HuH-7.5 (cell line): ENCODE measurements at regions not wholly inside any gene's neighbourhood (a gene's known extent, or its start where the extent isn't known, plus 50 kb on each side); places are given as distances from the start of the nearest gene placed in this dataset.
A peak's percentile ranks its signal among the peaks of the same experiment; 100 is the strongest.

Source experiments
- DNase-seq: peaks from one replicate; pipeline ENCODE4 v3.0.0; 2011; ENCODE audit warnings: low spot score

DNA sequence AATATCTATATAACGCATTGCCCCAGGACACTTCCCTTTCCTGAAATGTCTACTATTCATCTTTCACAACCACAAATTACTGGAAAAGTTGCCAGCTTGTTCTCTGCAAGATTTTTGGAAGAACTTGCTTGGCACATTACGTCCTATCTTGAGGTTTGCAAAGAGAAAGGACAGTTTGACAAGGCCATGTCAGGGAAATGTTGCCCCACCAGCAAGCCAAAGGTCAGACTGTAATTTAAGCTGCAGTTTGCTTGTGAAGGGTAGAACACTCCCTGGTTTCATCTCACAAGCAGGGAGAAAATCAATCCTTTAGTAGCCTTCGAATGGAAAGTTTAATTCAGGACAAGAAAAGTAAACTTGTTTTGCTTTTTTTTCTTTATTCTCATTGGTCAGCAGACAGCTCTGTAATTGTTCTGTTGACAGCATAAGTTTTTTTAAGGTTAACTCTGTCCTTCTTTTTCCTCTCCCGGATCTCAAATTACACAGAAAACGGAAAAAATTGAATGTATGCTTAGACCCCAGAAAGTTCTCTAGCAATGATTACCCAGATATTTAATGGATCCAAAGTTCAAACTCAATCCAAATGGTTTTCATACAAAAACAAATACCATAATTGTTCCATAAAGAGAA lies 541.8 kb upstream of the NRSN1 start:
- DNase-seq: peak; percentile 6

DNA sequence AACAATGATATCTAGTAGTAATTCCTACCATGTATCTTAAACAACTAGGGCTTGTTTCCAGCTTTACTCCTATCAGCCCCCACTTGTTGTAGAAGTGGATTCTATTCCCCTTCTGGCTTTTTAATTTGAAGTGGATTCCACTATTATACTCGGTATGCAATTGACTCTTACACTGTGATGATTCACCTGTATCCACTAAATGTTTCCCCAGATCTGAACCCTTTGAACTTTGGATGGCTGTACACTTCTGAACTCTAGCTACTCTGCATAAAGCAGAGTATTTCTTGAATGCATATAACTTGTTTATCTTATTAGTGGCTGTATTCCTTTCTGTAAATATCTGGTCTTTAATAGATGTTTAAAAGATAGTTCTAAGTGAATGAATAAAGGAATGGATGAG lies 538.4 kb upstream of the NRSN1 start:
- DNase-seq: no peak

DNA sequence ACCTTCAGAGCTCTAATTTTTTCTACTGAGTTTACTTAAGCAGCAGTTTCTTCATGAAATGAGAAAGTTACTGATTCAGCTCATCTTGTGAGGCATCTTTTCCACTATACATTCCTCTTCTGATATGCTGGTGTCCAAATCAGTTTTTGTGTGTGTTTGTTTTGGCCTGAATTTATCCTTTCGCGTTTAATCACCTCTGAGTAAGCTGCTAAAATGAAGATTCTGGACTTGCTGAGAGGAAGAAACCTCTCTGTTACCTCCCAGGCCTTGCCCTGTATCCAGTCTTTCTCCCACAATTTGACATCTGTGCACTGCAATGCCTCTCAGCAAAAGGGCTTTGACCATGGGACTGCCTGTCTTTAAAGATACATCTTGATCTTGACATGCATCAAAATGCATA lies 536.2 kb upstream of the NRSN1 start:
- DNase-seq: no peak

DNA sequence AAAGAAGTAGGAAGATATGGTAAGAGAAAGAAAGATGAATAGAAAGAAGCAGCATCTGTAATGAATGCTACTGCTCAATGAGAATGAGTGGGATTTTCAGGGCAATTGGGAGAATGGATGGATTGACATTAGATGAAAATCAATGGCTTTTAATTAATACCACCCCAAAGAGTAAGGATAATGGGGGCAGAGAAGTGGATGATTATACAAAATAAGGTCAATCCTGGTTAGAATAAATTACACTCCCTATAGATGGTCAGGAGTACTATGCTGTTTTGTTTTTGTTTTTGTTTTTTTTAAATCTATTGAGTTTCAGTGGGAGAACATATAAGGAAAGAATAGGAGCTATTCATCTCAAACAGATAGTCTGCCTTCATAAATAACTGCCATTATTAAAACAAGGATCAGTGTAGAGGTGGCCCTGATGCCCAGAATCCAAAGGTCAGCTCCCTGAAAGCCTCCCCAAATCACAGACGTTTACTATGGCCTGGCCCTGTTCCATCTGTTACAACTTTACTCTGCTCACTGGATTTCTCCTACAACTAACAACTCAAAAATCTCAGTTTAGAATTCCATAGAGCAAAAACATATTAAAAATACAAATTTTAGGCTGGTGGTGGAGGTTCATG lies 535.4 kb upstream of the NRSN1 start:
- DNase-seq: no peak

DNA sequence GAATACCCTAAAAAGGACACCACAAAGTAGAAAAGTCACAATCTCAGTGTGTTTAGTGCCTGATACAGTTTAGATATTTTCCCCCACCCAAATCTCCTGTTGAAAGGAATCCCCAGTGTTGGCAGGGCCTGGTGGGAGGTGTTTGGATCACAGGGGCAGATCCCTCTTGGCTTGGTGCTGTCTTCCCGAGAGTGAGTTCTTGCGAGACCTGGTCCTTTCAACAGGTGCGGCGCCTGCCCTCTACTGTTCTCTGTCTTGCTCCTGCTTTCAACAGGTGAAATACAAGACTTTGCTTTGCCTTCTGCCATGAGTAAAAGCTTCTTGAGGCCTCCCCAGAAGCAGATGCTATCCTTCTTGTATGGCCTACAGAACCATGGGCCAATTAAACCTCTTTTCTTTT lies 534.3 kb upstream of the NRSN1 start:
- no peak for DNase-seq

DNA sequence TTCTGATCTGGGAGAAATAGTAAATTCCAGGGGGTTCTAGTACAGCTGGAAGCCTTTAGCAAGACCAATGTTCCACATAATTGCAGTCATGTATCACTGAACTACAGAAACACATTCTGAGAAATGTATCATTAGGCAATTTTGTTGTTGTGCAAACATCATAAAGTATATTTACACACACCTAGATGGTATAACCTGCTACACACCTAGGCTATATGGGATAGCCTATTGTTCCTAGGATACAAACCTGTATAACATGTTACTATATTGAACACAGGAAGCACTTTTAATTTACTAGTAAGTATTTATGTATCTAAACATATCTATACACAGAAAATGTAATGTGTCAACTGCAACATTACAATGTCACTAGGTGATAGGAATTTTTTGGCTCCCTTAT lies 525.9 kb upstream of the NRSN1 start:
- no peak for DNase-seq

DNA sequence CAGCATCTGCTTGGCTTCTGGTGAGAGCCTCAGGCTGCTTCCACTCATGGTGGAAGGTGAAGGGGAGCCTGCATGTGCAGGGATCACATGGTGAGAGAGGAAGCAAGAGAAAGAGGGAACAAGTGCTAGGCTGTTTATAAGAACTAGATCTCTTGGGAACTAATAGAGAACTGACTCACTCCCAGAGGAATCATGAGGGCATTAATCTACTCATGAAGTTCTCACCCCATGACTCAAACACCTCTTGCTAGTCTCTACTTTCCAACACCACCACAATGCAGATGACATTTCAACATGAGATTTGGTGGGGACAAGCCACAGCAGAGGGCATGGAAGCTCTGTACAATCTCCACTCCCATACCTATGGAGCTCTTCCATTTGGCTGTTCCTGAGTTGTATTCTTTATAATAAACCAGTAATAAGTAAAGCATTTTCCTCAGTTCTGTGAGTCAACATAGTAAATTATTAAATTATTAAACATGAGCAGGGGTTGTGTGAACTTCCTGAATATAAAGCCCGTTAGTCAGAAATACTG lies 524.1 kb upstream of the NRSN1 start:
- no peak for DNase-seq

DNA sequence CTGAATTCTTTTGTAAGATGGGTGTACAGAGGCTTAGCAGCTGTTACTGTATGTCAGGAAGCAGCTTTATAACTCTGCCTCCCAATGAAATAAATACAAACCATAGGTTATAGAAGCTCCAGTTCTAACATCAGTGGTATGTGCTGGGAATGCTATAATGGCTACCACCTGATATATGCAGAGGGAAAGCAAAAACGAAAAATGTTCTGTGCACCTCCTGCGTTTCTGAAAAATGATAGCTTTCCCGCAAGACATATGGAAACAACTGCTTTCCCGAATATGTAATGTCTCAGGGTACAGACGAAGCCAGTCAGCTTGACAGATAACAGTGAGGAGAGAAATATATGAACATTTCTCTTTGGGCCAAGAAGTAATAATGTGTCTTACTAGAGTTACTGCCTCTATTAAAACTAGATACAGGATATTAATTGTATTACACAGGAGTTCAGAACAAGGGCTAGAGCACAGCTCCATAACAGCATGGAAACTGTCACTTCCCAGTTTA lies 517.0 kb upstream of the NRSN1 start:
- no peak for DNase-seq

DNA sequence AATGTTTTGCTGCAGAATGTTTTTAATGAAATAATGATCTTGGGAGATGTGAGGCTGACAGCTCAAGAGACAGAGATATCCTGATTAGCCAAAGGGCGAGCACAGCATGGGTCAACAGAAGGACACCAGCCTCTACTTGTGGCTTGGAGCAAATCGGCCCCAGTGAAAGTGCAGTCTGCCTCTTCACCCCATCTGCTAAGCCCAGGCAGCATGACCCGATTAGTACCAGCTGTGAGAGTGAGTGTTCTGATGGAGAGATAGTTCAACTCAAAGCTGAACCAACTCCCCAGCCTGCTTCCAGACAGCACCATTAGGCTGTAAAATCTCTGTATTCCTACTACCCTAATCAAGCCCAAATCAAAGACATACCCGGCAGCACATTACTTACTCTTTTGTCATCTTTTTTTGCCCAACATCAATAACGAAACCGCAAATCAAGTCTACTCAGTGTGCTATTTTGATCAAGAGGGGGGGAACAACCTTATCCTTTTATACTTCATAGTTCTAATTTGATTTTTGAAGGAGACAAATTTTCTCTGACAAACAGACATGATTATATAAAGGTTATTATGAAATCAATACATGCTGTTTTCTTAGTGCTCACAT lies 514.1 kb upstream of the NRSN1 start:
- DNase-seq: no peak

DNA sequence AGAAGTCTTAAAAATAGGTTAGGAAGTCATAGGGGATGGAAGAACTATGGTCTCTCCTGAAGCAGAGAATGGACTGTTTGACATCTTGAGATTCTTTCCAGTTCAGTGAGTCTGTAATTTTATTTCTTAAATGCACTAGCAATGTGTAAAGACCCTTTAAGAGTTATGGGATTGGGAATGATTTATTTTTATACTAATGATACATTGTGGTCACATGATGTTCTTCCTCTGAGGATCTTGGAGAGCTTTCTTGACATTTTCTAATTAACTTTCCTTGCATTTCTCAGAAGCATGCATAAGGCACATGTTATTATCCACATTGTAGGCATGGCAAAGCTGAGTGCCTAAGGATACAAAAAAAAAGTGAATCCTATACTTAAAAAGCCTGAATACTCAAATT lies 507.6 kb upstream of the NRSN1 start:
- no peak for DNase-seq

DNA sequence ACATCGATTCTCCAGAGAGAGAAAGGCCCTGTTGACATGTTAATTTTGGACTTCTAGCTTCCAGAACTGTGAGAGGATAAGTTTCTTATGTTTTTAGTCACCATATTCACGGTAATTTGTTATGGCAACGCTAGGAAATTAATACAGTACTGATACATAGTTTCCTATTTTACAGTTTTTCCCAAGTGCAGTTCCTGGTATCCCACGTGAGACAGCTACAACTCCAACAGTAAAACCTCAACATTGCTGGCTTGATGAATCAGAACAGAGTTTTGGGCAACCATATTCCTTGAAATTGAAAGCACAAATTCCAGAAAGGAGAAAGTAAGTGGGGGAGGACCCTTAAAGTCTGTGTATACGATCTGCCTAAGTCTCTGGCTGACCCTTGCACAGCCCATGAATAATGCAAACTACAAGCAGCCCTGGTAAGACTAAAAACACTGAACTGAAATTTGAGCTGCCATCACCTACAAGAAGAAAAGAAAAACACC lies 505.1 kb upstream of the NRSN1 start:
- no peak for DNase-seq

DNA sequence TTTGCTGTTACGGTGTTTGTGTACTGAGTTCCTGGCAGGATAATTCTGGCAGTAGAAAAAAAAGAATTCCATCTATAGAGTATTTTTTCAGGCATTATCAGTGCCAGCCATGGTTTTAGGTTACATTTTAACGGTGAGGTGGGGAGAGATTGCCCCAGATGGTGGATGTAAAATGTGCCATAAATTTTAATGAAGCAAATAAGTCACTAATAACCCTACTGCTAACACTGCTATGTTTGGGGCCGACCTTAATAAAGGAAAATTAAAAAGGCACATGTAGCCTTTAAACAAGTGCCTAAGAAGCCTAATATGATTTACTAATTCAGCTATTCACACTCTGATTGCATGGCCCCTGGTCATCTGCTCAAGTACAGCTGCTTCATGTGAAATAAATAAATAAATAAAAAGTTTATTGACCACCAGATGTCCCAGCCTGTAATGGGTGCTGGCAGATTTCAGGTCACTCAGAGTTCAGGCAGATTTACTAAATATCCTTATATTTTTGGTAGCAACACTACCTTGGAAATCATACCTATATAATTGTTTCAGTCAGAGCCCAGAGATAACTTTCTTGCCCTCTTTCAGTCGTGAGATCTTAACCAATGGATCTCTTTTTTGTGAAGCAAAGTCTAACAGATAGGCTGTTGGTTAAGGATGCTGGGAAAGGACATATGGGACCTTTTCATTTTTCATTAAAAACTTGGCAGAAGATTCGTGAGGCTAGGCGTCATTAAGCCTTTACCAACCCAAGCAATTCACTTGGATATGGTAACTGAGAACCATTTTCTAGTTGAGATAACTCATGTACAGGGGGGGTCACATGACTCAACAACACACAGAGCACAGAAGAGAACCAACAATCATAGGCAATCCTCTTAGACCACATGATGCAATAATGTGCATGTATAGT lies 495.0 kb upstream of the NRSN1 start:
- no peak for DNase-seq

DNA sequence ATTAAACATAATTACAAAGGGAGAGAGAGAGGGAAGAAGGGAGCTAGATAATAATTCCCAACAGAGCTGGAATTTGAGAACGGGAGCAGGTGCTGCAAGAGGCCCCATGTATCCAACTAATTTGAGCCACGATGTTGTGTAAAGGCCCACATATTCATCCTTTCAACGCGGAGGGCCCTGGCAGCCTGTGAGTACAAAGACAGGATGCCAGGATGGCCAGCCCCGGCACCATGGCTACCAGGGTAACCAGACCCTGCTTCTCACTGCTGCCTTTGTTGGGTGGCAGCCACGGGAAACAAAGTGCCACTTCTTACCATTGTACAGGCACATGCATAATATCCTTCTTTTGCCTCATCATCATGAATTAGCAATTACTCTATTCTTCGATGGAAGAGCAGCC lies 492.0 kb upstream of the NRSN1 start:
- no peak for DNase-seq

DNA sequence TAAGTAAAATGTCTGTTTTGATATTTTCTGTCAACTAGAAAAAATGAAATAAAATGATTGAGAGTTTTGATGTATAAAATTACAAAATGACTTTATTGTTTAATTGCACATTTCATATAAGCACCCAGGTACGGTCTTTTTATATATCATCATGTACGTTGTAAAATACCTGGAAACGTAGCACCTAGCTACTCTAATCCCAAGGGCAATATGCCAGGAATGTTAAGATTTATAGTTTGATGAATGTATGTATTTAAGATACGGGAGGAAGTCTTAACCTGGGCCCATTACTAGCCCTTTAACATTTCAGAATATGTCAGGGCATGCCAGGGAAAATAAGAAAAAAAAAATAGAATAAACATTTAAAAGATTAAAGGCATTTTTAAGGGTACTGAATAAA lies 490.9 kb upstream of the NRSN1 start:
- DNase-seq: no peak

DNA sequence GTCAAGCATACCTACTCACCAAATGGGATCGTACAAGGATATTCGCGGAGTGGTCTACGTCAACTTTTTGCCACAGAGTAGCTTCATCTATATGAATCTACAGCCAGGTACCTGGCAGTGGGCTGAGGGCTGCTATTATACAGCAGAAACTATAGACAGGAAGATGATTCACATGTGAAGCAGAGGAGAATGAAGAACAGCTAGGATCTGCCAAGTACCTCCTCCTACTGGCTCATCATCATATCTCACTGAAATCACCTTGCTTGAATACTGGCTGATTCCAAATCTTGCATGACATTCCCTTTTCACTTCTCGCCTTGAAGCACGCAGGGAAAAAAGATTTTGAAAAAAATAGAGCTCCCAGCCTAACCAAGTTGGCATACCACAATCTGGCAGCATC lies 488.7 kb upstream of the NRSN1 start:
- no peak for DNase-seq

DNA sequence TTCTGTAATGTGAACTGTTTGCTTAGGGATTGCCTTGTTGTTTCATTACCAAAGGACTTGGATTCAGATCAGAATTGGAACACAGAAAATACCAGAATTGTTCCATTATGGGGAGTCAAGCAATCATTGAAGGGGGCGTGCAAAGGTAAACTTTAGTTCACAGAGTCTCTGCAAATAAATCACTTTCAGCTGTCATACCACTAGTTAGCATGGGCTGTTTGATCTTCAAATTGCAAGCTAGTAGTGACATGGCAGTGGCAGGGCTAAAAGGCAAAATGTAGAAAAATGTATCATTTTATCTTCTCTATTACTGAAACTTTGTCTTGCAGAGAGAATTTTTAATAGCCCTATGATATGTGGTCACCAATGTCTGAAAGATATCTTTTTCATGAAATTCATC lies 483.2 kb upstream of the NRSN1 start:
- DNase-seq: no peak

DNA sequence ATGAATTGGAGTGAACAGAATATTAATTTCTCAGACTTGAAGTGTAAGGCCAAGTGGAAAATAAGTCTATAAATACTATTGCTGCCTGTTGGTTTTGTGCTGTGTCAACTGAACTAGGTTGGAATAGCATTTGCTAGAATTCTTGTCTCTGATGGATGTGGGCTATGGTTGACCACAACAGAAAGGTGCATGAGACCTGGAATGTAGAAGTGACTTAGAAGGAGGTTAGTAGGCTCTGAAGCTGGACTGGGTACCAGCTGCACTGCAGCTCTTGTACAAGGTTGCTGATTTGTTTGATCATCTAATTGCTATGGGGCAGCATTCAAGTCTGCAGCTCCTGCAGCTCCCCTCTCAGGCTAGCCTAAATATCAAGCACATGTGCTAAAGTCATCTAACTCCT lies 479.0 kb upstream of the NRSN1 start:
- no peak for DNase-seq

DNA sequence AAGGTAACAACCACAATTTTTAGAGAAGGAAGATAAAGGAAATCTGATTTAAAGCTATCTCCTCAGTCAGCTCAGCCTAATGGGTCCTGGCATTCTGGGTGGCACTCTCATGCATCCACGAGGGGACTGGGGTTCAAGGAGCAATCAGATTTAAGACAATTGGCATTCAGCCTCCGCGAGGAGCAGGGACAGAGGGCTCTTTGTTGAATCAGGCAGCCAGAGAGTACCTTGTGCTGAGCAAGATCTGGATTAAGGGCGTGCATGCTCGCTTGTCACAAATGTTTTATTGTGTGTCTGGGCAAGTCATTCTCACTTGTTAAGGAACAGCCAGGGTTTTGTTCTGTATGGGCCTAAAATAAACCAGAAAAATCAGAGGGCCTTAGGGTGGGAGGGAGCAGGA lies 475.3 kb upstream of the NRSN1 start:
- DNase-seq: no peak

DNA sequence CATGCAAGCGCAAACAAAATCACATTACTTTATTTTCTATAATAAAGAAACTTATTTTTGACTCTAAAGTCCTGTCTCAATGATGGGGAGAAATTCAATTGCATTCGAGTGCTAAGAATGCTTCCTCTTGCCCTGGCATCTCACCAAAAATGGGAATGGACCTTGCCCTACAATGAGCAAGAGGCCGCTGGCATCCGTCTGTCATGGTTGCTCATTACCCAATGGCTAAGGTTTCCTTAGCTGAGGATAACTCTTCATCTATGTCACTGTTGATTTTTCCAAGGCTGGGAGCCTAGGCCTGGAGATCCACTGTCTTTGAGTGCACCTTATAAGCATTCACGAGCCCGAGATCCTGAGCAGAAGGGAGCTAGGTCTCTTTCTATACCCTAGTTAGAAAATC lies 471.3 kb upstream of the NRSN1 start:
- peak; percentile 3 for DNase-seq

DNA sequence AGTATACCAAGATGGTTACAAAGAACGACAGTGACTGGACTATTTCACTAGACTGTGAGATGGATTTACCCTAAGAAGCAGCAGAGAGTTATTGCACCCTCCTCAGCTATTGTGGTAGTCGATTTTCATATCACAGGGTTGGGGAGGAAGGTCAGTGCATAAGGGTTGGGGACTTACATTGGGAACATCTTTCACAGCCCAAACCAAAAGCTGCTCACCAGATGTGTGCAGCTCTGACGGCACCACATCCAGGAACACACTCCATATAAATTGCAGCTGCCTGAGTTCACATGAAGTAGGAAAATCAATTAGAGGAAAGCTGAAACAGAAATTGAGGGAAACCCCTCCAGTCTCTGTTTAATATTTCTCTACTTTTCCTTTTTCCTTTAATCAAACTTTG lies 470.5 kb upstream of the NRSN1 start:
- DNase-seq: no peak

DNA sequence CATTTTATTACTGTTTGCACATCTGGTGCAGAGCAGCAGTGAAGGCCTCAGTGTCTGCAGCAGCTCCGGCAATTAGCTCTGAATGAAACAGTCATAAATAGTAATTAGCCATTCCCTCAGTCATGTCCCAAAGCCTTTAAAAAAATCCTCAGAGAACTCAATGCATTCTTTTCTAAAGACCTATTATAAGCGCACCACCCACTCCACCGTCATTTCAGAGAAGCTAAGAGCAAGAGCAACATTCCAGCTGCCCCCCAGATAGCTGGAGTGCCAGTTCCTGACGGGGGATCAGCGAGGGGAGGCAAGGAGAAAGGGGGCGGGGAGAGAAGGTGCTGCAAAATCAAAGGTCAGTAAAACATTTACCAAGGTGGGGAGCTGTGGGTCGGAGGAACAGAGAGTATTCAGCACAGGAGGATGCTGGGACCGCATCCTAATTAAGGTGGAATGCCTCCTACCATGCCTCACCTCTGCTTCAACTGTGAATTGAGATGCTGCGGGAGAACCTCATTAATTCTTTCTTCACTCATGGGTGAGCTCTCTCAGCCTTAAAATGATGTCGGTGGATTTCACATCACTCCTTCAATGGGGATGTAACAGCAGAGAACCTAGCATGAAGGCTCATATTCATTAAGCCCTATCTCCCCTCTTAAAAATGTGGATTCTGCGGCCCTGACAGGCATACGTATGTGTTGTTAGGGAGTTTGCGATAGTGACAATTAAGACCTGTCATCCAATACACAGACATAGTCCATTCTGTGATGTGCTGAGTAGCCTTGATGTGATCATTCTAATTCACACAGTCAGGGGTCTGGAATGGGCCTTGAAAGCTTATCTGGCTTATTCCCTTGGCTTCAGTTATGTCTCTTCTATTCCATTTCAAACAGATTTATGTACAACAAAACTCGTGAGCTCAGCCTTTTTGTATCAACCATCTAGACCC lies 469.5 kb upstream of the NRSN1 start:
- no peak for DNase-seq
